Nephron (organoid): ENCODE measurements at regions not wholly inside any gene's neighbourhood (a gene's known extent, or its start where the extent isn't known, plus 50 kb on each side); places are given as distances from the start of the nearest gene placed in this dataset.
A peak's percentile ranks its signal among the peaks of the same experiment; 100 is the strongest.
"Not testable (repeated sequence)": the region's sequence is repeated elsewhere in the genome, so short reads cannot be mapped to it uniquely, and the experiment has no call there.

Experiments used
- H3K27ac Mint-ChIP-seq, 3 experiments: 2 replicates each; pipeline ENCODE4 v1.8.0; 2020; ENCODE audit warnings: mixed read lengths in 3 of 3, mild to moderate bottlenecking in 2 of 3, moderate library complexity in 1 of 3
- H3K27me3 Mint-ChIP-seq: 2 replicates; pipeline ENCODE4 v1.8.0; 2021; ENCODE audit warnings: low read depth, mild to moderate bottlenecking, moderate library complexity, mixed read lengths
- H3K36me3 Mint-ChIP-seq: 2 replicates; pipeline ENCODE4 v1.8.0; 2020; ENCODE audit warnings: low read depth, mixed read lengths
- H3K4me1 Mint-ChIP-seq: 2 replicates; pipeline ENCODE4 v1.8.0; 2020; ENCODE audit warnings: mixed read lengths
- H3K4me3 Mint-ChIP-seq, 3 experiments: 2 replicates each; pipeline ENCODE4 v1.8.0; 2020; ENCODE audit warnings: mild to moderate bottlenecking in 3 of 3, mixed read lengths in 3 of 3, moderate library complexity in 2 of 3
- H3K9me3 Mint-ChIP-seq: 2 replicates; pipeline ENCODE4 v1.8.0; 2020; ENCODE audit warnings: mixed read lengths
- TF ChIP-seq, protein P1 (sequence below), 3 experiments: fragments of 200-600 bp; sonication (generic); IDR thresholded peaks; one replicate each; pipeline ENCODE4 v1.5.0; 2021; ENCODE audit warnings: antibody characterized with exemption in 3 of 3; ENCODE audit not compliant: unreplicated experiment in 3 of 3

DNA sequence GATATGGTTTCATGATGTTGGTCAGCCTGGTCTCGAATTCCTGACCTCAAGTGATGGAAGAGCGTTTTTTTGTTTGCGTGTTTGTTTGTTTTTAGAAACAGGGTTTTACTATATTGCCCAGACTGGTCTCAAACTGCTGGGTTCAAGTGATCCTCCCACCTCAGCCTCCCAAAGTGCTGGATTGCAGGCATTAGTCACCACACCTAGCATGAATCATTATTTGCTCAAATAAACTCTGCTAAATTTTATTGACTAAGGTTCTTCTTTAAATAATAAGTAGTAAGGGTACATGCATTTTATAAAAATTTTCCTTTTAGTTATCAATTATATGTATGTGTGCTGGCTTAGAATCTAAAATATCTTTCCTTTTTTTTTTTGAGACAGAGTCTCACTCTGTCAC, 52.9 kb downstream of the ZBTB9 start:
- Mint-ChIP-seq H3K4me3 (no peak overlapping the region), H3K27ac (no peak overlapping the region), H3K27me3 (peaks cover 3% of the 10 kb centered on the region), H3K9me3 (peaks cover 3% of the 10 kb centered on the region), H3K36me3 (no peaks in the 10 kb centered on the region), H3K4me1 (peaks cover 13% of the 10 kb centered on the region)
- TF ChIP-seq, protein P1, sequence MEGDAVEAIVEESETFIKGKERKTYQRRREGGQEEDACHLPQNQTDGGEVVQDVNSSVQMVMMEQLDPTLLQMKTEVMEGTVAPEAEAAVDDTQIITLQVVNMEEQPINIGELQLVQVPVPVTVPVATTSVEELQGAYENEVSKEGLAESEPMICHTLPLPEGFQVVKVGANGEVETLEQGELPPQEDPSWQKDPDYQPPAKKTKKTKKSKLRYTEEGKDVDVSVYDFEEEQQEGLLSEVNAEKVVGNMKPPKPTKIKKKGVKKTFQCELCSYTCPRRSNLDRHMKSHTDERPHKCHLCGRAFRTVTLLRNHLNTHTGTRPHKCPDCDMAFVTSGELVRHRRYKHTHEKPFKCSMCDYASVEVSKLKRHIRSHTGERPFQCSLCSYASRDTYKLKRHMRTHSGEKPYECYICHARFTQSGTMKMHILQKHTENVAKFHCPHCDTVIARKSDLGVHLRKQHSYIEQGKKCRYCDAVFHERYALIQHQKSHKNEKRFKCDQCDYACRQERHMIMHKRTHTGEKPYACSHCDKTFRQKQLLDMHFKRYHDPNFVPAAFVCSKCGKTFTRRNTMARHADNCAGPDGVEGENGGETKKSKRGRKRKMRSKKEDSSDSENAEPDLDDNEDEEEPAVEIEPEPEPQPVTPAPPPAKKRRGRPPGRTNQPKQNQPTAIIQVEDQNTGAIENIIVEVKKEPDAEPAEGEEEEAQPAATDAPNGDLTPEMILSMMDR (IDR thresholded peaks at IDR 0.05; ENCODE audit: unreplicated experiment in 3 of 3), result no peak

DNA sequence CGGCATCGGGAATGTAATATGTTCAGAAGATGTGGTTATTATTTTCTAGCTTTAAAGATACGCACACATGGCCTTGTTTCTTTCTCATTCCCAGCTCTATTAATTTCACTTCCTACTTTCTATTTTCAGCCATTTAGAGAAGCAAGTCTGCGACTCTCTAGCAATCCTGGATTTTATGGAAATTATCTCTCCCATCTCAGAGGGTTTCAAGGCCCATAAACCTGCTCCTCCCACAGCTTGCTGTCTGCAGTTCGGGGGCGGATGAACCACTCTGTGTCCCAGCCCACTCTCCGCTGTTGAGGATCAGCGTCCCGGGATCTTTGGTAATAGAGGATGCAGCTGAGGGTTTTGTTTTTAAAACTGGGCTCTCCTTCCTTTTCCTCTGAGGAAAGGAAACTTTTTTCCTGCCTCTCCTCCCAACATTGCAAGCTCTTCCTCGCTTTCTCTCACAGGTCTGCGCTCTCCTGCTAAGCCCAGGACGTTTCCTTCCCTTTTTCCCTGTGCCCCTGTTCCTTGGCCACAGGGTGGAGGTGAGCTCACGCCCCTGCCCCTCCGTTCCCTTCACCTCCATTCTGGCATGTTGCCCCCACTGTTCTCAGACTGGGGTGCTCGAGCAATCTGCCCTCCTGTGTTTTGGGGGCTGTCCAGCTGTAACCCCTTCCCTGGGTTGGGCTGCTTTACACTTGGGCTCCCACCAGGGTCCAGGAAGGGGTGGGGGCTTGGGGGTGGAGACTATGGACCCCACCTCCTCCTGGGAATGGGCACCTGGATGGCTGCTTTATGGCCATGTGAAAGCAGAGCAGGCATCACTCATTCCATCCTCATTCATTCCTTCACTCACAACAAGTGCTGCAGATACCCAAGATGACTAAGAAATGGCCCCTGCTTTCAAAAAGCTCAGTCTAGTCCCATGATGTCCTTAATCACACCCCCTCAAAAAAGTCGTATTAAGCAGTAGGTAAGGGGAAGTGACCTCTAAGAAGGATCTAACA, 54.9 kb downstream of the ZBTB9 start:
- H3K4me1 Mint-ChIP-seq, result peaks cover 13% of the 10 kb centered on the region
- H3K36me3 Mint-ChIP-seq, result no peaks in the 10 kb centered on the region
- H3K9me3 Mint-ChIP-seq, result peaks cover 3% of the 10 kb centered on the region
- H3K27ac Mint-ChIP-seq, result peak overlapping the region; percentile 51 to 61 (median 57)
- TF ChIP-seq, protein P1 (IDR thresholded peaks at IDR 0.05; ENCODE audit: unreplicated experiment in 3 of 3), result no peak
- H3K27me3 Mint-ChIP-seq, result peaks cover 6% of the 10 kb centered on the region
- H3K4me3 Mint-ChIP-seq, result peak overlapping the region; percentile 2 to 40 (median 31)

DNA sequence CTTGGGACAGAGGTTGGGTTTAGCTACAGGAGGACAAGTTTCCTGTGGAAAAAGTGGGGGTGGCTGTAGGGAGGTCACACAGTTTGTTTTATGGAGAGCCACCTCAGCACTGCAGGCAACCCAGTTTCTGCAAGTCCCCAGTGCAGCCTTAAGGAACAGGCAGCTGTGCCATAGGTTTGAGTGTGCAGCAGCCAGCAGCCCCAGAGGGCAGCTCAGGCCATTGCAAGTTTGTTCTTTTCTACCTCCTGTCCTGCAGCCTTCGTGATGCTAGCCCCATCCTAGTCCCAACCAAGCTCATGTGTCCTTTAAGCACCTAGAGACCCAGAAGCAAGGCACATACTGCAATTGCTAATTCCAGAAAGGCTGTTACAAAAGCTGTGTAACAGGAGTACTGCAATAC, 58.8 kb downstream of the ZBTB9 start:
- no peaks in the 10 kb centered on the region for H3K9me3 Mint-ChIP-seq
- H3K27ac Mint-ChIP-seq, result no peak overlapping the region
- H3K36me3 Mint-ChIP-seq, result no peaks in the 10 kb centered on the region
- H3K4me1 Mint-ChIP-seq, result peaks cover 13% of the 10 kb centered on the region
- TF ChIP-seq, protein P1 (IDR thresholded peaks at IDR 0.05; ENCODE audit: unreplicated experiment in 3 of 3), result no peak
- H3K4me3 Mint-ChIP-seq, result no peak overlapping the region
- H3K27me3 Mint-ChIP-seq, result peaks cover 6% of the 10 kb centered on the region

DNA sequence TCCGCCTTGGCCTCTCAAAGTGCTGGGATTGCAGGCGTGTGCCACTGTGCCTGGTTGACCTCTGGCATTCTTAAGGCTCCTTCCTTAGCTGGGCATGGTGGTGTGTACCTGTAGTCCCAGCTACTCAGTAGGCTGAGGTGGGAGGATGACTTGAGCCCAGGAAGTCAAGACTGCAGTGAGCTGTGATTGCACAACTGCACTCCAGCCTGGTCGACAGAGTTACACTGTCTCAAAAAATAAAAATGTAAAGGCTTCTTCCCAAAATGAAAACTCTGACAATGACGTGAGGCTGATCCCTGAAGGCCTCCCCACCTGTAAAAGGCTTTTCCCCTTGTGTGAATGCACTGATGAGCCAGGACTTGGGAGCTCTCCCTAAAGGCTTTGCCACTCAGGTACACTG, 62.4 kb downstream of the ZBTB9 start:
- TF ChIP-seq, protein P1 (IDR thresholded peaks at IDR 0.05; ENCODE audit: unreplicated experiment in 3 of 3), result no peak
- Mint-ChIP-seq H3K27me3 (peaks cover 6% of the 10 kb centered on the region), H3K9me3 (no peaks in the 10 kb centered on the region), H3K4me1 (no peaks in the 10 kb centered on the region), H3K27ac (no peak overlapping the region), H3K4me3 (no peak overlapping the region), H3K36me3 (no peaks in the 10 kb centered on the region)

DNA sequence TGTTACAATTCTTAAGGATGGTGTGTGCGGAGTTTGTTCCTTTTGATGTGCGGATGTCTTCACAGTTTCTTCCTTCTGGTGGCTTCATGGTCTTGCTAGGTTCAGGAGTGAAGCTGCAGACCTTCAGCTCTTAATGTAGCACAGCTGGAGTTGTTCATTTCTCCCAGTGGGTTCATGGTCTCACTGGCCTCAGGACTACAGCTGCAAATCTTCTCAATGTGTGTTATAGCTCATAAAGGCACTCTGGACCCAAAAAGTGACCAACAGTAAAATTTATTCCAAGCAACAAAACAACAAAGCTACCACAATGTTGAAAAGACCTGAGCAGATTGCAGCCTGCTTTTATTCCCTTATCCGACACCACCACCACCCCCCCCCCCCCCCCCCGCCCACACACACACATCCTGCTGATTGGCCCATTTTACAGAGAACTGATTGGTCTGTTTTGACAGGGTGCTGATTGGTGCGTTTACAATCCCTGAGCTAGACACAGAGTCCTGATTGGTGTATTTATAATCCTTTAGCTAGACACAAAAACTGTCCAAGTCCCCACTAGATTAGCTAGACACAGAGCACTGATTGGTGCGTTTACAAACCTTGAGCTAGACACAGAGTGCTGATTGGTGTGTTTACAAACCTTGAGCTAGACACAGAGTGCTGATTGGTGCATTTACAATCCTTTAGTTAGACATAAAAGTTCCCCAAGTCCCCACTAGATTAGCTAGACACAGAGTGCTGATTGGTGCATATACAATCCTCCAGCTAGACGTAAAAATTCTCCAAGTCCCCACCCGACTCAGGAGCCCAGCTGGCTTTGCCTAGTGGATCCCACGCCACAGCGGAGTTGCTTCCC, 59.2 kb downstream of the BAK1 start:
- not testable (repeated sequence) for H3K27ac Mint-ChIP-seq, H3K36me3 Mint-ChIP-seq, H3K27me3 Mint-ChIP-seq, H3K4me3 Mint-ChIP-seq, H3K4me1 Mint-ChIP-seq, H3K9me3 Mint-ChIP-seq

DNA sequence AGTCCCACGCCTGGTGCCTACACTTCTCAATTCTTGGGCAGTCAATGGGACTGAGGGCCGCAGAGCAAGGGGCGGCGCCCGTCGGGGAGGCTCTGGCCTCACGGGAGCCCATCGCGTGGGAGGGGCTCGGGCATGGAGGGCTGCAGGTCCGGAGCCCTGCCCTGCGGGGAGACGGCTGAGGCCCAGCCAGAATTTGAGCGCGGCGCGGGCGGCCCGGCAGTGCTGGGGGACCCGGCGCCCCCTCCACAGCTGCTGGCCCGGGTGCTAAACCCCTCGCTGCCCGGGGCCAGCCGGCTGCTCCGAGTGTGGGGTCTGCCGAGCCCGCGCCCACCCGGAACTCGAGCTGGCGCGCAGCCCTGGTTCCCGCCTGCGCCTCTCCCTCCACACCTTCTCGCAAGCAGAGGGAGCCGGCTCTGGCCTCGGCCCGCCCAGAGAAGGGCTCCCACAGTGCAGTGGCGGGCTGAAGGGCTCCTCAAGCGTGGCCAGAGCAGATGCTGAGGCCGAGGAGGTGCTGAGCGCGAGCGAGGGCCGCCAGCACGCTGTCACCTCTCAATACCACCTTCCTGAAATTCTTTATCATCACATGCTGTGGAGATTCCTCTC, 58.5 kb downstream of the BAK1 start:
- no peak overlapping the region for H3K27ac Mint-ChIP-seq
- H3K4me1 Mint-ChIP-seq, result no peaks in the 10 kb centered on the region

More for the DNA sequence above, 58.5 kb downstream of the BAK1 start:
- Mint-ChIP-seq H3K4me3 (no peak overlapping the region), H3K36me3 (no peaks in the 10 kb centered on the region), H3K9me3 (no peaks in the 10 kb centered on the region), H3K27me3 (no peaks in the 10 kb centered on the region)
- TF ChIP-seq, protein P1 (IDR thresholded peaks at IDR 0.05; ENCODE audit: unreplicated experiment in 3 of 3), result no peak
